Uterus (tissue), 2 donors: ENCODE measurements at regions not wholly inside any gene's neighbourhood (a gene's known extent, or its start where the extent isn't known, plus 50 kb on each side); places are given as distances from the start of the nearest gene placed in this dataset.

ENCODE experiments used
- POLR2A ChIP-seq, 2 donors: fragments of 450-650 bp; IDR thresholded peaks; one replicate each; pipeline ENCODE4 v1.6.1; 2016; ENCODE audit warnings: antibody characterized with exemption in 2 of 2, mild to moderate bottlenecking in 1 of 2, moderate library complexity in 1 of 2
- TF ChIP-seq, protein P1 (sequence below), 4 experiments: fragments of 200-600 bp in 2 of 4; fragments of 450-650 bp in 2 of 4; sonication (generic) in 2 of 4; IDR thresholded peaks; one replicate each; pipeline ENCODE4 v1.5.1; 2016 to 2019; ENCODE audit warnings: antibody characterized with exemption in 4 of 4, mild to moderate bottlenecking in 2 of 4, moderate library complexity in 1 of 4

DNA sequence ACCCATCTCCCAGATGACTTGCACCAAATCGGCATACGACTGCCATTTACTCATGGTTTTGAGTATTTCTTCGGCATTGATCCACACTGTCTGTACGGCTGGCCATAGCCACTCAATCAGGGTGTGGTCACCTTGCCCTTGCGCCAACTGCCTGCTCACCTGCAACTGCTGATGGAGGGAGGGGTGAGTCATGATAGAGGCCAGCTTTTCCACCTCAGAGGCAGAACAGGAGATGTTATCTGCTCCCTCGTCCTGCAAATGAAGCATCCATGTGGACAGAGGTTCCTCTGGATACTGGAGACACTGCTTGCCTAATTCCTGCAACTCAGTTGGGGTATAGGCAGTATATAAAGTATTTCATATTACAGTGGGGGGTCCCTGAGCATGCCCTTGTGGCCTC is 85.6 kb upstream of the ATP10B start:
- TF ChIP-seq, protein P1, sequence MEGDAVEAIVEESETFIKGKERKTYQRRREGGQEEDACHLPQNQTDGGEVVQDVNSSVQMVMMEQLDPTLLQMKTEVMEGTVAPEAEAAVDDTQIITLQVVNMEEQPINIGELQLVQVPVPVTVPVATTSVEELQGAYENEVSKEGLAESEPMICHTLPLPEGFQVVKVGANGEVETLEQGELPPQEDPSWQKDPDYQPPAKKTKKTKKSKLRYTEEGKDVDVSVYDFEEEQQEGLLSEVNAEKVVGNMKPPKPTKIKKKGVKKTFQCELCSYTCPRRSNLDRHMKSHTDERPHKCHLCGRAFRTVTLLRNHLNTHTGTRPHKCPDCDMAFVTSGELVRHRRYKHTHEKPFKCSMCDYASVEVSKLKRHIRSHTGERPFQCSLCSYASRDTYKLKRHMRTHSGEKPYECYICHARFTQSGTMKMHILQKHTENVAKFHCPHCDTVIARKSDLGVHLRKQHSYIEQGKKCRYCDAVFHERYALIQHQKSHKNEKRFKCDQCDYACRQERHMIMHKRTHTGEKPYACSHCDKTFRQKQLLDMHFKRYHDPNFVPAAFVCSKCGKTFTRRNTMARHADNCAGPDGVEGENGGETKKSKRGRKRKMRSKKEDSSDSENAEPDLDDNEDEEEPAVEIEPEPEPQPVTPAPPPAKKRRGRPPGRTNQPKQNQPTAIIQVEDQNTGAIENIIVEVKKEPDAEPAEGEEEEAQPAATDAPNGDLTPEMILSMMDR (IDR thresholded peaks at IDR 0.05): no peak
- TF ChIP-seq POLR2A (IDR thresholded peaks at IDR 0.05): no peak
